ENCODE measurements at regions not wholly inside any gene's neighbourhood (a gene's known extent, or its start where the extent isn't known, plus 50 kb on each side); places are given as distances from the start of the nearest gene placed in this dataset.

DNA sequence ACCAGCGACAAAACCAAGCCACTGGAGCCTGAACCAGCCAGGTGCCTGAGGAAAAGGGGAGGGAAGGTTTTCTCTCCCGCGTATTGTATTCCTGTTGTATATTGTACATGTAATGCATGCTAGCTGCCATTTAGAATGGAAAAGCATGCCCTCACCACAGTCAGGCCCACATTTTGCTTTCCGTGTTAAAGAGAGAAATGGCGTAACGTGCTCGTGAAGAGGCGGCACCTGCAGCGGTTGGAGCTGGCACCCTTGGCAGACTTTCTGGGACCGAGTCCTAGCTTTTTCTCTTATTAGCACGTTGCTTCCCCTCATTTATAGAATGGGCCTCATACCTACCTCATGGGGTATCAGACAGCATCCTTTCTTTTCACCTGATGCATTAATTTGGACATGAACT is 135.3 kb upstream of the IRF2BP2 start (continued):
- TF ChIP-seq SMC3 (IDR thresholded peaks at IDR 0.05; ENCODE audit: low read length) = no peak
- TF ChIP-seq ZSCAN21 (CRISPR knock-in tag; IDR thresholded peaks at IDR 0.05; ENCODE audit: borderline replicate concordance) = no peak
- TF ChIP-seq, protein P1, sequence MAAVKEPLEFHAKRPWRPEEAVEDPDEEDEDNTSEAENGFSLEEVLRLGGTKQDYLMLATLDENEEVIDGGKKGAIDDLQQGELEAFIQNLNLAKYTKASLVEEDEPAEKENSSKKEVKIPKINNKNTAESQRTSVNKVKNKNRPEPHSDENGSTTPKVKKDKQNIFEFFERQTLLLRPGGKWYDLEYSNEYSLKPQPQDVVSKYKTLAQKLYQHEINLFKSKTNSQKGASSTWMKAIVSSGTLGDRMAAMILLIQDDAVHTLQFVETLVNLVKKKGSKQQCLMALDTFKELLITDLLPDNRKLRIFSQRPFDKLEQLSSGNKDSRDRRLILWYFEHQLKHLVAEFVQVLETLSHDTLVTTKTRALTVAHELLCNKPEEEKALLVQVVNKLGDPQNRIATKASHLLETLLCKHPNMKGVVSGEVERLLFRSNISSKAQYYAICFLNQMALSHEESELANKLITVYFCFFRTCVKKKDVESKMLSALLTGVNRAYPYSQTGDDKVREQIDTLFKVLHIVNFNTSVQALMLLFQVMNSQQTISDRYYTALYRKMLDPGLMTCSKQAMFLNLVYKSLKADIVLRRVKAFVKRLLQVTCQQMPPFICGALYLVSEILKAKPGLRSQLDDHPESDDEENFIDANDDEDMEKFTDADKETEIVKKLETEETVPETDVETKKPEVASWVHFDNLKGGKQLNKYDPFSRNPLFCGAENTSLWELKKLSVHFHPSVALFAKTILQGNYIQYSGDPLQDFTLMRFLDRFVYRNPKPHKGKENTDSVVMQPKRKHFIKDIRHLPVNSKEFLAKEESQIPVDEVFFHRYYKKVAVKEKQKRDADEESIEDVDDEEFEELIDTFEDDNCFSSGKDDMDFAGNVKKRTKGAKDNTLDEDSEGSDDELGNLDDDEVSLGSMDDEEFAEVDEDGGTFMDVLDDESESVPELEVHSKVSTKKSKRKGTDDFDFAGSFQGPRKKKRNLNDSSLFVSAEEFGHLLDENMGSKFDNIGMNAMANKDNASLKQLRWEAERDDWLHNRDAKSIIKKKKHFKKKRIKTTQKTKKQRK (IDR thresholded peaks at IDR 0.05; ENCODE audit: low read length) = no peak
- TF ChIP-seq KDM3A (CRISPR knock-in tag; IDR thresholded peaks at IDR 0.05; ENCODE audit: low read depth) = no peak
- no peak for TF ChIP-seq ZNF781 (CRISPR knock-in tag; IDR thresholded peaks at IDR 0.05; ENCODE audit: borderline replicate concordance, not compliant biosample characterization)
- no peak for TF ChIP-seq SALL1 (CRISPR knock-in tag; IDR thresholded peaks at IDR 0.05)
- TF ChIP-seq GABPA (IDR thresholded peaks at IDR 0.05; ENCODE audit: low read depth, low read length) = no peak
- no peak for TF ChIP-seq GABPA (CRISPR knock-in tag; IDR thresholded peaks at IDR 0.05; ENCODE audit: low read depth)

GRCh38 chr1:234743791-234744611 is 134.0 kb upstream of the IRF2BP2 start:
- Histone ChIP-seq H4K20me1 (ENCODE audit: insufficient read depth, low read length) (no peaks in the 10 kb centered on the region), H3K79me2 (ENCODE audit: insufficient read depth, low read length) (no peaks in the 10 kb centered on the region), H3K4me3 (replicated peaks in 1 of 3; ENCODE audit: insufficient read depth in 1 of 3, low read depth in 2 of 3, low read length in 3 of 3) (no peak overlapping the region), H3K4me1 (ENCODE audit: insufficient read depth, low read length) (peaks cover 45% of the 10 kb centered on the region), H3K9ac (ENCODE audit: insufficient read depth, low read depth, low read length) (no peak overlapping the region), H2AFZ (ENCODE audit: low read length) (no peak overlapping the region), H3K9me3 (ENCODE audit: low read length) (no peaks in the 10 kb centered on the region), H3K4me2 (ENCODE audit: low read depth, low read length) (no peak overlapping the region), H3K27me3 (ENCODE audit: control insufficient read depth in 1 of 2, insufficient read depth in 2 of 2, low read length in 2 of 2) (no peaks in the 10 kb centered on the region), H3K36me3 (replicated peaks in 1 of 2; ENCODE audit: control insufficient read depth in 1 of 2, insufficient read depth in 2 of 2, low read length in 2 of 2) (no peaks in the 10 kb centered on the region), H3K27ac (ENCODE audit: extremely low read length, insufficient read depth, low read length) (no peak overlapping the region)
- ChIA-PET POLR2A (no interaction called here), CTCF (ENCODE audit: low intra/inter-chr PET ratio, low total read pairs) (no interaction called here)
- intact Hi-C loops (cut with micrococcal nuclease; ENCODE audit: unreplicated experiment) (no loop called here), in situ Hi-C loops (cut with HindIII; ENCODE audit: extremely low pct_ligation_motif_present, low pct_unique_long_range_greater_than_20kb) (no loop called here)
- BruUV-seq (replicated peaks) = no TSS peak
- DNase-seq (ENCODE audit: low spot score) (no peak), ATAC-seq (no peak), FAIRE-seq (no peak)
- TF ChIP-seq SIX1 (CRISPR knock-in tag; IDR thresholded peaks at IDR 0.05; ENCODE audit: borderline replicate concordance) (no peak), ZNF652 (CRISPR knock-in tag; IDR thresholded peaks at IDR 0.05; ENCODE audit: borderline replicate concordance, low read depth) (peak; percentile 57; the same call in 1 of the 2 replicates)
- 89% methylated on average over 18 of the region's 18 CpGs for WGBS (ENCODE audit: low lambda C conversion rate)
